GM19463 (cell line): ENCODE measurements at regions not wholly inside any gene's neighbourhood (a gene's known extent, or its start where the extent isn't known, plus 50 kb on each side); places are given as distances from the start of the nearest gene placed in this dataset.
"Not testable (repeated sequence)": the region's sequence is repeated elsewhere in the genome, so short reads cannot be mapped to it uniquely, and the experiment has no call there.

Experiments used
- ATAC-seq: cut with Tn5 transposase; IDR thresholded peaks from one replicate; pipeline ENCODE4 v1.9.1; 2021; ENCODE audit warnings: mild to moderate bottlenecking, moderate library complexity; ENCODE audit not compliant: unreplicated experiment

GRCh38 chr5:162931501-162931900 is 505.9 kb upstream of the CCNG1 start:
- ATAC-seq = no peak

GRCh38 chr5:162939991-162940390 is 497.4 kb upstream of the CCNG1 start:
- no peak for ATAC-seq

- no peak for ATAC-seq
Measured at GRCh38 chr5:162948677-162949076, 488.7 kb upstream of the CCNG1 start.

- no peak for ATAC-seq
Measured at GRCh38 chr5:162956570-162956969, 480.8 kb upstream of the CCNG1 start.

- not testable (repeated sequence) for ATAC-seq
Measured at GRCh38 chr5:162964144-162964543, 473.3 kb upstream of the CCNG1 start.

- ATAC-seq = no peak
Measured at GRCh38 chr5:162990063-162990462, 447.3 kb upstream of the CCNG1 start.

GRCh38 chr5:162990856-162991497 is 446.4 kb upstream of the CCNG1 start:
- ATAC-seq = peak; percentile 93

- ATAC-seq = peak; percentile 36
Measured at GRCh38 chr5:162995568-162995967, 441.8 kb upstream of the CCNG1 start.

GRCh38 chr5:162996053-162996452 is 441.3 kb upstream of the CCNG1 start:
- ATAC-seq = no peak

- ATAC-seq = peak; percentile 55
Measured at GRCh38 chr5:163005949-163006348, 431.4 kb upstream of the CCNG1 start.

GRCh38 chr5:163022582-163023128 is 414.7 kb upstream of the CCNG1 start:
- no peak for ATAC-seq

GRCh38 chr5:163023846-163024245 is 413.5 kb upstream of the CCNG1 start:
- ATAC-seq = no peak

- no peak for ATAC-seq
Measured at GRCh38 chr5:163024936-163025335, 412.5 kb upstream of the CCNG1 start.

- ATAC-seq = no peak
Measured at GRCh38 chr5:163033656-163034055, 403.7 kb upstream of the CCNG1 start.

GRCh38 chr5:163041254-163041653 is 396.1 kb upstream of the CCNG1 start:
- no peak for ATAC-seq

- no peak for ATAC-seq
Measured at GRCh38 chr5:163079618-163080017, 357.8 kb upstream of the CCNG1 start.

GRCh38 chr5:163089230-163089629 is 348.2 kb upstream of the CCNG1 start:
- no peak for ATAC-seq

GRCh38 chr5:163089926-163090325 is 347.5 kb upstream of the CCNG1 start:
- ATAC-seq = no peak

- ATAC-seq = peak; percentile 88
Measured at GRCh38 chr5:163094492-163095180, 342.8 kb upstream of the CCNG1 start.

GRCh38 chr5:163104464-163104863 is 332.9 kb upstream of the CCNG1 start:
- no peak for ATAC-seq

GRCh38 chr5:163105456-163105855 is 331.9 kb upstream of the CCNG1 start:
- ATAC-seq = no peak

GRCh38 chr5:163106098-163106497 is 331.3 kb upstream of the CCNG1 start:
- peak; percentile 49 for ATAC-seq
